ENCODE measurements at regions not wholly inside any gene's neighbourhood (a gene's known extent, or its start where the extent isn't known, plus 50 kb on each side); places are given as distances from the start of the nearest gene placed in this dataset.
A peak's percentile ranks its signal among the peaks of the same experiment; 100 is the strongest.

DNA sequence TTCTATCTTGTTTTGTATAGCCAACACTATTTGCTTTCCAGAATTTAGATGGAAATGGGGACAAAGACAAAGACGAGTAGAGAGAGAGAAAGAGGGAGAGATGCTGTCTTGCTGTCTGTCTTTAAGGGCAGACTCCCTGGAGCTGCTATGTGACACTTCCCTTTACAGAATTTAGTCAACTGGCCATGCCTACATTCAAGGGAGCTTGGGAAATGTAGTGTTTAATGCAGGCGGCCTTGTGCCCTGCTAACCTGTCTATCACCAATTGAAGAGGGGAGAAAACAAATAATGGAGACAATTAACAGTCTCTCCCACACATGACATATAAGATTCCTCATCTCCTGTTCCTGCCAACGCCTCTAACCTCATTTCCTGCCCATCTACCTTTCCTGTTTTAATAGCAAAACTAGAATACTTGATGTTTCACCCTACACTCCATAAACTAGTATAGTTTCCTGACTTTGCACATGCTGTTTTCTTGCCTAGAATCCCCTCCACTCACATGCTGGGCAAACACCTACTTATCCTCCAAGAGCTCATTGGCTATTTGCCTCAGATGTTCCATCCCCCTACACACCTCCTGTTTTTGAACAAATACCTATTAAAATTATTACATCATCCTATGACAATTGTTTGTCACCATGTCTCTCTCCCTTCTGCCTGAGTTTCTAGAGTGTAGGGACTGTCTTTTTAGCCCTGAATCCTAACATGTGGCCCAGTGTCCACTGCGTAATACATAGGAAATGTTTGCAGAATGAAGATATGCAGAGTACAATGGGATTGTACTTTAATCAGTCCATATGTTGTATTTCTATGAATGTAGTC is 117.2 kb downstream of the SLC25A24 start:
- Histone ChIP-seq H3K36me3 (ENCODE audit: control insufficient read depth, insufficient read depth, low read length) (no peaks in the 10 kb centered on the region), H3K27ac (ENCODE audit: insufficient read depth, low read length, poor library complexity, severe bottlenecking) (no peak overlapping the region), H3K9me3 (ENCODE audit: control insufficient read depth in 2 of 2, low read length in 2 of 2) (no peaks in the 10 kb centered on the region), H3K4me1 (ENCODE audit: control insufficient read depth, insufficient read depth, low read length, poor library complexity, severe bottlenecking) (peaks cover 40% of the 10 kb centered on the region), H3K4me3 (ENCODE audit: low read depth, low read length) (peak overlapping the region; percentile 13), H3K27me3 (ENCODE audit: control insufficient read depth, insufficient read depth, low read length) (no peaks in the 10 kb centered on the region)
- ATAC-seq (ENCODE audit: low read depth in 2 of 2) (no peak), DNase-seq (peak in 1 of 3 donors; percentile 27)
- H3K27ac Mint-ChIP-seq, result peak overlapping the region; percentile 23 to 93 (median 52)
- H3K4me1 Mint-ChIP-seq, result peaks cover 35 to 56% (median 44%) of the 10 kb centered on the region in 4 donors
- H3K4me3 Mint-ChIP-seq, result peak overlapping the region in 3 of 4 donors; percentile 12 to 42 (median 26)
- H3K36me3 Mint-ChIP-seq, result no peaks in the 10 kb centered on the region
- H3K9me3 Mint-ChIP-seq, result peaks cover 0 to 1% (median 0%) of the 10 kb centered on the region in 7 donors
- no peaks in the 10 kb centered on the region for H3K27me3 Mint-ChIP-seq

- Histone ChIP-seq H3K4me3 (ENCODE audit: low read depth, low read length) (no peak overlapping the region), H3K27ac (ENCODE audit: insufficient read depth, low read length, poor library complexity, severe bottlenecking) (no peak overlapping the region), H3K36me3 (ENCODE audit: control insufficient read depth, insufficient read depth, low read length) (no peaks in the 10 kb centered on the region), H3K27me3 (ENCODE audit: control insufficient read depth, insufficient read depth, low read length) (no peaks in the 10 kb centered on the region), H3K9me3 (ENCODE audit: control insufficient read depth in 2 of 2, low read length in 2 of 2) (no peaks in the 10 kb centered on the region), H3K4me1 (ENCODE audit: control insufficient read depth, insufficient read depth, low read length, poor library complexity, severe bottlenecking) (peaks cover 49% of the 10 kb centered on the region)
- Mint-ChIP-seq H3K36me3 (no peaks in the 10 kb centered on the region), H3K4me1 (peaks cover 36 to 66% (median 50%) of the 10 kb centered on the region in 4 donors), H3K27me3 (no peaks in the 10 kb centered on the region), H3K27ac (peak overlapping the region in 2 of 3 donors; percentile 89 to 93), H3K9me3 (peaks cover 0 to 1% (median 0%) of the 10 kb centered on the region in 7 donors), H3K4me3 (peak overlapping the region in 2 of 4 donors; percentile 17 to 26)
- ATAC-seq (ENCODE audit: low read depth in 2 of 2) (no peak), DNase-seq (no peak)
These were observed 117.0 kb upstream of the VAV3 start for GRCh38 chr1:108082001-108082400.

GRCh38 chr1:108080448-108080847 is 115.5 kb upstream of the VAV3 start:
- Histone ChIP-seq H3K27ac (ENCODE audit: insufficient read depth, low read length, poor library complexity, severe bottlenecking) (no peak overlapping the region), H3K36me3 (ENCODE audit: control insufficient read depth, insufficient read depth, low read length) (no peaks in the 10 kb centered on the region), H3K4me3 (ENCODE audit: low read depth, low read length) (peak overlapping the region; percentile 7), H3K9me3 (ENCODE audit: control insufficient read depth in 2 of 2, low read length in 2 of 2) (no peaks in the 10 kb centered on the region), H3K27me3 (ENCODE audit: control insufficient read depth, insufficient read depth, low read length) (no peaks in the 10 kb centered on the region), H3K4me1 (ENCODE audit: control insufficient read depth, insufficient read depth, low read length, poor library complexity, severe bottlenecking) (peaks cover 49% of the 10 kb centered on the region)
- Mint-ChIP-seq H3K36me3 (no peaks in the 10 kb centered on the region), H3K9me3 (peaks cover 0 to 1% (median 0%) of the 10 kb centered on the region in 7 donors), H3K4me3 (peak overlapping the region in 3 of 4 donors; percentile 20 to 59 (median 27)), H3K27me3 (no peaks in the 10 kb centered on the region), H3K27ac (peak overlapping the region; percentile 89 to 99 (median 93)), H3K4me1 (peaks cover 36 to 71% (median 55%) of the 10 kb centered on the region in 4 donors)
- DNase-seq, result peak in 1 of 3 donors; percentile 13
- ATAC-seq (ENCODE audit: low read depth in 2 of 2), result no peak

DNA sequence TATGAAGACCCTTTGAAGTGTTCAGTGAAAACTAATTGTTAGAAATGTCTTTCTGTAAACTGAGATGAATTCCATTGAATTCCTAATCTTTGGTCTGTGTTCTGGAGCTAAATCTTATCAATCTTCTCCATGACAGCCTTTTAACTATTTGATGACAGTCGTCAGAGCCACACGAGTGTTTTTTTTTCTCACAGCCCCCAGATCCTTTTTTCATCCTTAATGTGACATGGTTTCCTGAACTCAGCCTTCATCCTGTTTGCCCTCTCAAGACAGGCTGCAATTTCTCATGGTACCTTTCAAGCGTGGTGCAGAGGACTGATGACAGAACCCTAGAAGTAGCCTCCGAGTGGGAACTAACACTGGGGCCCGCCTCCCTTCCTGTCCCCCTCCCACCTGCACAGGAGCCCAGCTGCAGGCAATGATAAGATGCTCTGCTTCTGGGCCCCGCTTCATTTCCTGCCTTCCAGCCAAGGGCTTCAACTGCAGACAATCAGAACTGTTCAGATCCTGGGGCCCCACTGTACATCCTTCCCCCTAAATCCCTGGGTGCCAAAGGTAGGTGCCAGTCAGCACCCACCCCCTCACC is 114.6 kb upstream of the VAV3 start:
- ATAC-seq (ENCODE audit: low read depth in 2 of 2), result peak; percentile 83 to 88
- peak overlapping the region; percentile 53 for H3K27ac ChIP-seq (ENCODE audit: insufficient read depth, low read length, poor library complexity, severe bottlenecking)
- peak; percentile 3 to 82 (median 44) for DNase-seq
- H3K27me3 ChIP-seq (ENCODE audit: control insufficient read depth, insufficient read depth, low read length), result no peaks in the 10 kb centered on the region
- no peaks in the 10 kb centered on the region for H3K9me3 ChIP-seq (ENCODE audit: control insufficient read depth in 2 of 2, low read length in 2 of 2)
- peak overlapping the region; percentile 89 to 98 (median 95) for H3K27ac Mint-ChIP-seq
- H3K4me1 ChIP-seq (ENCODE audit: control insufficient read depth, insufficient read depth, low read length, poor library complexity, severe bottlenecking), result peaks cover 49% of the 10 kb centered on the region
- peaks cover 0 to 1% (median 0%) of the 10 kb centered on the region in 7 donors for H3K9me3 Mint-ChIP-seq
- peak overlapping the region; percentile 40 to 79 (median 72) for H3K4me3 Mint-ChIP-seq
- H3K4me1 Mint-ChIP-seq, result peaks cover 36 to 75% (median 57%) of the 10 kb centered on the region in 4 donors
- H3K36me3 ChIP-seq (ENCODE audit: control insufficient read depth, insufficient read depth, low read length), result no peaks in the 10 kb centered on the region
- no peaks in the 10 kb centered on the region for H3K27me3 Mint-ChIP-seq
- H3K36me3 Mint-ChIP-seq, result no peaks in the 10 kb centered on the region
- peak overlapping the region; percentile 40 for H3K4me3 ChIP-seq (ENCODE audit: low read depth, low read length)

DNA sequence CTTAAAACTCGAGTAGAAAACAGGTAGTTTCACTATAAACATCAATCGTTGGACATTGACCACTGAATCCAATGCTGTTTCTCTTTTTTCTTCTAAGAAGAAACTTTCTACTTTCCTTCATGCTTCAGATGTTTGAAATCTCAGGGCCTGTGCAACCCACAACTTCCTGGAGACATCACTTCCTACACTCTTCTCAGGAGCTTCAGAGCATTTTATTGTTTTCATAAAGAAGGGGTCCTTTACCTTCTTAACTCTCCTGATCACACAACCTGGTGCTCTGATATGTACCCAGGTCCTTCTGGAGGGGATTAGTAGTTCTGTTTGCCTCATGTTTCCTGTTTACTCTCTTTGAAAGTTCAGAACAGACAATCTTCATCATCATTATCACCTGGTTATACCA is 113.0 kb upstream of the VAV3 start:
- DNase-seq (peak in 2 of 3 donors; percentile 34 to 61), ATAC-seq (ENCODE audit: low read depth in 2 of 2) (peak; percentile 47 to 53)
- H3K27ac Mint-ChIP-seq, result peak overlapping the region; percentile 89 to 96 (median 92)
- H3K9me3 Mint-ChIP-seq, result peaks cover 0 to 1% (median 0%) of the 10 kb centered on the region in 7 donors
- peak overlapping the region; percentile 15 to 71 (median 44) for H3K4me3 Mint-ChIP-seq
- H3K27ac ChIP-seq (ENCODE audit: insufficient read depth, low read length, poor library complexity, severe bottlenecking), result peak overlapping the region; percentile 69
- no peaks in the 10 kb centered on the region for H3K27me3 Mint-ChIP-seq
- no peaks in the 10 kb centered on the region for H3K9me3 ChIP-seq (ENCODE audit: control insufficient read depth in 2 of 2, low read length in 2 of 2)
- H3K4me1 Mint-ChIP-seq, result peaks cover 34 to 66% (median 53%) of the 10 kb centered on the region in 4 donors
- no peaks in the 10 kb centered on the region for H3K36me3 Mint-ChIP-seq
- H3K27me3 ChIP-seq (ENCODE audit: control insufficient read depth, insufficient read depth, low read length), result no peaks in the 10 kb centered on the region
- H3K4me1 ChIP-seq (ENCODE audit: control insufficient read depth, insufficient read depth, low read length, poor library complexity, severe bottlenecking), result peaks cover 49% of the 10 kb centered on the region
- no peaks in the 10 kb centered on the region for H3K36me3 ChIP-seq (ENCODE audit: control insufficient read depth, insufficient read depth, low read length)
- peak overlapping the region; percentile 22 for H3K4me3 ChIP-seq (ENCODE audit: low read depth, low read length)

GRCh38 chr1:108075055-108075454 is 110.1 kb upstream of the VAV3 start:
- H3K27ac Mint-ChIP-seq, result no peak overlapping the region
- no peaks in the 10 kb centered on the region for H3K36me3 ChIP-seq (ENCODE audit: control insufficient read depth, insufficient read depth, low read length)
- ATAC-seq (ENCODE audit: low read depth in 2 of 2) (no peak), DNase-seq (no peak)
- H3K27ac ChIP-seq (ENCODE audit: insufficient read depth, low read length, poor library complexity, severe bottlenecking), result no peak overlapping the region
- no peak overlapping the region for H3K4me3 ChIP-seq (ENCODE audit: low read depth, low read length)
- H3K27me3 Mint-ChIP-seq, result peaks cover 4% of the 10 kb centered on the region
- peaks cover 30% of the 10 kb centered on the region for H3K4me1 ChIP-seq (ENCODE audit: control insufficient read depth, insufficient read depth, low read length, poor library complexity, severe bottlenecking)
- no peak overlapping the region for H3K4me3 Mint-ChIP-seq
- no peaks in the 10 kb centered on the region for H3K9me3 ChIP-seq (ENCODE audit: control insufficient read depth in 2 of 2, low read length in 2 of 2)
- no peaks in the 10 kb centered on the region for H3K36me3 Mint-ChIP-seq
- peaks cover 0 to 2% (median 0%) of the 10 kb centered on the region in 7 donors for H3K9me3 Mint-ChIP-seq
- peaks cover 24 to 37% (median 31%) of the 10 kb centered on the region in 4 donors for H3K4me1 Mint-ChIP-seq
- no peaks in the 10 kb centered on the region for H3K27me3 ChIP-seq (ENCODE audit: control insufficient read depth, insufficient read depth, low read length)

GRCh38 chr1:108072776-108073175 is 107.8 kb upstream of the VAV3 start:
- Histone ChIP-seq H3K27ac (ENCODE audit: insufficient read depth, low read length, poor library complexity, severe bottlenecking) (no peak overlapping the region), H3K4me1 (ENCODE audit: control insufficient read depth, insufficient read depth, low read length, poor library complexity, severe bottlenecking) (peaks cover 13% of the 10 kb centered on the region), H3K36me3 (ENCODE audit: control insufficient read depth, insufficient read depth, low read length) (no peaks in the 10 kb centered on the region), H3K4me3 (ENCODE audit: low read depth, low read length) (no peak overlapping the region), H3K27me3 (ENCODE audit: control insufficient read depth, insufficient read depth, low read length) (no peaks in the 10 kb centered on the region), H3K9me3 (ENCODE audit: control insufficient read depth in 2 of 2, low read length in 2 of 2) (no peaks in the 10 kb centered on the region)
- DNase-seq (no peak), ATAC-seq (ENCODE audit: low read depth in 2 of 2) (no peak)
- H3K4me1 Mint-ChIP-seq, result peaks cover 17 to 23% (median 20%) of the 10 kb centered on the region in 4 donors
- no peak overlapping the region for H3K4me3 Mint-ChIP-seq
- peaks cover 0 to 2% (median 0%) of the 10 kb centered on the region in 7 donors for H3K9me3 Mint-ChIP-seq
- no peak overlapping the region for H3K27ac Mint-ChIP-seq
- H3K36me3 Mint-ChIP-seq, result no peaks in the 10 kb centered on the region
- peaks cover 5% of the 10 kb centered on the region for H3K27me3 Mint-ChIP-seq
